A172 (cell line): ENCODE measurements at regions not wholly inside any gene's neighbourhood (a gene's known extent, or its start where the extent isn't known, plus 50 kb on each side); places are given as distances from the start of the nearest gene placed in this dataset.
"Not testable (repeated sequence)": the region's sequence is repeated elsewhere in the genome, so short reads cannot be mapped to it uniquely, and the experiment has no call there.

Experiments
- DNase-seq: peaks from one replicate; pipeline ENCODE4 v3.0.0-alpha.2; 2015; ENCODE audit warnings: low spot score

GRCh38 chr4:125749354-125749753 is 434.6 kb downstream of the FAT4 start:
- no peak for DNase-seq

- no peak for DNase-seq
Observed at GRCh38 chr4:125750399-125750798, 435.6 kb downstream of the FAT4 start.

- DNase-seq = no peak
Observed at GRCh38 chr4:125750828-125751466, 436.2 kb downstream of the FAT4 start.

- DNase-seq = no peak
Observed at GRCh38 chr4:125758438-125758837, 443.7 kb downstream of the FAT4 start.

- DNase-seq = no peak
Observed at GRCh38 chr4:125760201-125760819, 445.6 kb downstream of the FAT4 start.

- no peak for DNase-seq
Observed at GRCh38 chr4:125760956-125761355, 446.2 kb downstream of the FAT4 start.

GRCh38 chr4:125762537-125762936 is 447.8 kb downstream of the FAT4 start:
- no peak for DNase-seq

- DNase-seq = no peak
Observed at GRCh38 chr4:125765941-125766340, 451.2 kb downstream of the FAT4 start.

- DNase-seq = no peak
Observed at GRCh38 chr4:125770814-125771398, 456.2 kb downstream of the FAT4 start.

- DNase-seq = no peak
Observed at GRCh38 chr4:125772680-125773079, 457.9 kb downstream of the FAT4 start.

GRCh38 chr4:125773502-125773901 is 458.7 kb downstream of the FAT4 start:
- DNase-seq = no peak

- DNase-seq = no peak
Observed at GRCh38 chr4:125773931-125774330, 459.2 kb downstream of the FAT4 start.

GRCh38 chr4:125776146-125776545 is 461.4 kb downstream of the FAT4 start:
- DNase-seq = no peak

GRCh38 chr4:125780164-125780563 is 465.4 kb downstream of the FAT4 start:
- DNase-seq = no peak

- no peak for DNase-seq
Observed at GRCh38 chr4:125780747-125781146, 466.0 kb downstream of the FAT4 start.

GRCh38 chr4:125781651-125782050 is 466.9 kb downstream of the FAT4 start:
- DNase-seq = no peak

GRCh38 chr4:125784741-125785140 is 470.0 kb downstream of the FAT4 start:
- no peak for DNase-seq

GRCh38 chr4:125787707-125788106 is 473.0 kb downstream of the FAT4 start:
- DNase-seq = no peak

- DNase-seq = no peak
Observed at GRCh38 chr4:125789023-125789422, 474.3 kb downstream of the FAT4 start.

GRCh38 chr4:125791896-125792295 is 477.1 kb downstream of the FAT4 start:
- DNase-seq = no peak

- no peak for DNase-seq
Observed at GRCh38 chr4:125794989-125795388, 480.2 kb downstream of the FAT4 start.

- DNase-seq = no peak
Observed at GRCh38 chr4:125796138-125796537, 481.4 kb downstream of the FAT4 start.

- DNase-seq = not testable (repeated sequence)
Observed at GRCh38 chr4:125797621-125798020, 482.9 kb downstream of the FAT4 start.
